KMS-11 (cell line): ENCODE measurements at regions not wholly inside any gene's neighbourhood (a gene's known extent, or its start where the extent isn't known, plus 50 kb on each side); places are given as distances from the start of the nearest gene placed in this dataset.

Source experiments
- H2AFZ ChIP-seq: fragments of 200-600 bp; sonication (generic); 2 replicates; pipeline ENCODE4 v1.6.1; 2016; ENCODE audit warnings: antibody characterized with exemption, mixed run types, low read depth
- H3K27ac ChIP-seq: fragments of 200-600 bp; sonication (generic); 2 replicates; pipeline ENCODE4 v1.6.1; 2016; ENCODE audit warnings: mild to moderate bottlenecking, mixed run types
- H3K27me3 ChIP-seq: fragments of 200-600 bp; sonication (generic); 2 replicates; pipeline ENCODE4 v1.6.1; 2017; ENCODE audit warnings: mild to moderate bottlenecking, low read depth, mixed run types, moderate library complexity; ENCODE audit not compliant: insufficient read depth
- H3K36me3 ChIP-seq: fragments of 200-600 bp; sonication (generic); 2 replicates; pipeline ENCODE4 v1.6.1; 2017; ENCODE audit warnings: mild to moderate bottlenecking, mixed run types; ENCODE audit not compliant: insufficient read depth
- H3K4me1 ChIP-seq: fragments of 200-600 bp; sonication (generic); 2 replicates; pipeline ENCODE4 v1.6.1; 2016; ENCODE audit warnings: mild to moderate bottlenecking, low read depth, mixed run types; ENCODE audit not compliant: poor library complexity, severe bottlenecking
- H3K4me2 ChIP-seq: fragments of 200-600 bp; sonication (generic); 2 replicates; pipeline ENCODE4 v1.7.0; 2016; ENCODE audit warnings: mild to moderate bottlenecking, mixed run types
- H3K4me3 ChIP-seq: fragments of 200-600 bp; sonication (generic); IDR thresholded peaks from 2 replicates; pipeline ENCODE4 v1.6.1; 2017; ENCODE audit warnings: low read depth, low read length, mixed read lengths; ENCODE audit not compliant: insufficient read depth
- H3K79me2 ChIP-seq: fragments of 200-600 bp; sonication (generic); 2 replicates; pipeline ENCODE4 v1.6.1; 2016; ENCODE audit warnings: low read depth, mixed run types; ENCODE audit not compliant: insufficient read depth
- H3K9ac ChIP-seq: fragments of 200-600 bp; sonication (generic); 2 replicates; pipeline ENCODE4 v1.6.1; 2016; ENCODE audit warnings: mild to moderate bottlenecking, mixed run types
- H4K20me1 ChIP-seq: fragments of 200-600 bp; sonication (generic); 2 replicates; pipeline ENCODE4 v1.6.1; 2016; ENCODE audit warnings: mild to moderate bottlenecking, mixed run types; ENCODE audit not compliant: insufficient read depth
- TF ChIP-seq, protein P1 (sequence below): fragments of 200-600 bp; sonication (generic); conservative IDR thresholded peaks from 2 replicates; pipeline ENCODE4 v1.6.1; 2017; ENCODE audit warnings: low read depth, mild to moderate bottlenecking, antibody characterized with exemption, low read length, moderate library complexity, mixed read lengths

DNA sequence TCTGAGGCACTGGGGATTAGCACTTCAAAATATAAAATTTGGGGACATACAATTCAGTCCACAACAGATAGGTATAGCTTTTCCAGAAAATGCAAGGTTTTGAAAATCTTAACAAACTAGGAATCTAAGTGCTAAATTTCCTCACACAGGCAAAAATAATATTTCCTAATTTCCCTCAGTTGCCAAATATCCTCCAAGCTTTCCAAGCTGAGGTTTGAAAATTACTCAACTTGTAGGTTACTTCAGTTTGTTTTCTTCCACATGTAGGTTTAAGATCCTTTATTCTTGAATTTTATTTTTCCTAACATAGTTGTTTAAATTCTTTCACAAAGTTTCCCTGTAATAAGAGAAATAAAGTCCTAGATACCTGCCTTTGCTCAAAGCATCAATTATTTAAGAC is 192.9 kb upstream of the NRXN1 start:
- Histone ChIP-seq H3K27ac (no peak overlapping the region), H3K4me2 (no peak overlapping the region), H4K20me1 (no peaks in the 10 kb centered on the region), H3K36me3 (no peaks in the 10 kb centered on the region), H3K27me3 (no peaks in the 10 kb centered on the region), H3K79me2 (no peaks in the 10 kb centered on the region), H3K9ac (no peak overlapping the region), H2AFZ (no peak overlapping the region), H3K4me3 (no peak overlapping the region), H3K4me1 (no peaks in the 10 kb centered on the region)
- TF ChIP-seq, protein P1, sequence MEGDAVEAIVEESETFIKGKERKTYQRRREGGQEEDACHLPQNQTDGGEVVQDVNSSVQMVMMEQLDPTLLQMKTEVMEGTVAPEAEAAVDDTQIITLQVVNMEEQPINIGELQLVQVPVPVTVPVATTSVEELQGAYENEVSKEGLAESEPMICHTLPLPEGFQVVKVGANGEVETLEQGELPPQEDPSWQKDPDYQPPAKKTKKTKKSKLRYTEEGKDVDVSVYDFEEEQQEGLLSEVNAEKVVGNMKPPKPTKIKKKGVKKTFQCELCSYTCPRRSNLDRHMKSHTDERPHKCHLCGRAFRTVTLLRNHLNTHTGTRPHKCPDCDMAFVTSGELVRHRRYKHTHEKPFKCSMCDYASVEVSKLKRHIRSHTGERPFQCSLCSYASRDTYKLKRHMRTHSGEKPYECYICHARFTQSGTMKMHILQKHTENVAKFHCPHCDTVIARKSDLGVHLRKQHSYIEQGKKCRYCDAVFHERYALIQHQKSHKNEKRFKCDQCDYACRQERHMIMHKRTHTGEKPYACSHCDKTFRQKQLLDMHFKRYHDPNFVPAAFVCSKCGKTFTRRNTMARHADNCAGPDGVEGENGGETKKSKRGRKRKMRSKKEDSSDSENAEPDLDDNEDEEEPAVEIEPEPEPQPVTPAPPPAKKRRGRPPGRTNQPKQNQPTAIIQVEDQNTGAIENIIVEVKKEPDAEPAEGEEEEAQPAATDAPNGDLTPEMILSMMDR, result no peak

DNA sequence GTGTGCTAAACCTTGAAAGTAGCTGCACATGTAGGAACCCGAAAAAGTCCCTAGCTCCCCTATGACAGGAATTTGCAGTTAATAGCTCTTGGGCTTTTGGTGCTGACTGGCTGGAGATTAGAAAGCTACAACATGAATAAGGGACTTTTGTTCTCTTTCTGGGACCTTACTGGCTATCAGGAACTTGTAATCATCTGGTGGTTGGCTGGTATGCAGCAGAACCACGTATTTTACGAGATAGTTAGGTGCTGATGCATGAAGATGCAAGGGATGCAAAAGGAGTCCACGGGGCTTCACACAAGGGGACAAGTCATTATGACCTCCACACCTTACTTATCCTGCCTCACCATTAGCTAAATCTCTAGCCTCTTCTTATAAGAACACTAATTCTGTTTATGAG is 190.2 kb upstream of the NRXN1 start:
- Histone ChIP-seq H3K9ac (no peak overlapping the region), H3K27ac (no peak overlapping the region), H3K4me3 (no peak overlapping the region), H3K4me2 (no peak overlapping the region), H2AFZ (no peak overlapping the region), H3K27me3 (no peaks in the 10 kb centered on the region), H3K4me1 (no peaks in the 10 kb centered on the region), H3K36me3 (no peaks in the 10 kb centered on the region), H4K20me1 (no peaks in the 10 kb centered on the region), H3K79me2 (no peaks in the 10 kb centered on the region)
- TF ChIP-seq, protein P1, result no peak

GRCh38 chr2:51220606-51221005 is 188.7 kb upstream of the NRXN1 start:
- no peaks in the 10 kb centered on the region for H3K36me3 ChIP-seq
- H3K27me3 ChIP-seq, result no peaks in the 10 kb centered on the region
- no peak overlapping the region for H3K9ac ChIP-seq
- no peaks in the 10 kb centered on the region for H4K20me1 ChIP-seq
- TF ChIP-seq, protein P1, result no peak
- H3K4me2 ChIP-seq, result no peak overlapping the region
- H2AFZ ChIP-seq, result no peak overlapping the region
- no peaks in the 10 kb centered on the region for H3K79me2 ChIP-seq
- H3K27ac ChIP-seq, result no peak overlapping the region
- H3K4me1 ChIP-seq, result no peaks in the 10 kb centered on the region
- no peak overlapping the region for H3K4me3 ChIP-seq

DNA sequence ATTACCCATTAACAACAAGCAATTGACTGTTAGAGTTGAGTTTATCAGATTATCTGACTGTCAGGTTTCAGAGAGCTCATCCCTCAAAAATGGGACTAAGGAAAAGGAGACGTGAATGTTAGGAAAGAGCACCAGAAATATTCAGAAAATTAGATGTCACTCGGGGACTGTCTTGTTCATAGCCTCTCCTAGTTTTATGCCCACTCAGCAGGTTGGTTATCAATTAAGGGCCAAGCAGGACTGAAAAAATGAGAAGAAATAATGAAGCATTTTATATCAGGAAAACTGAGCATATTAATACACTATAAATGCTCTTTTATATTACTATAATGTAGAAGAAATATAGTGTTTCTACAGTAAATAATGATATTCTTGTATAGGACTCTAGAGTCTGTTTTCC is 188.1 kb upstream of the NRXN1 start:
- no peak overlapping the region for H3K4me2 ChIP-seq
- H3K27me3 ChIP-seq, result no peaks in the 10 kb centered on the region
- H3K27ac ChIP-seq, result no peak overlapping the region
- no peaks in the 10 kb centered on the region for H3K36me3 ChIP-seq
- H2AFZ ChIP-seq, result no peak overlapping the region
- H3K79me2 ChIP-seq, result no peaks in the 10 kb centered on the region
- no peak overlapping the region for H3K9ac ChIP-seq
- H4K20me1 ChIP-seq, result no peaks in the 10 kb centered on the region
- TF ChIP-seq, protein P1, result no peak
- no peaks in the 10 kb centered on the region for H3K4me1 ChIP-seq
- no peak overlapping the region for H3K4me3 ChIP-seq

DNA sequence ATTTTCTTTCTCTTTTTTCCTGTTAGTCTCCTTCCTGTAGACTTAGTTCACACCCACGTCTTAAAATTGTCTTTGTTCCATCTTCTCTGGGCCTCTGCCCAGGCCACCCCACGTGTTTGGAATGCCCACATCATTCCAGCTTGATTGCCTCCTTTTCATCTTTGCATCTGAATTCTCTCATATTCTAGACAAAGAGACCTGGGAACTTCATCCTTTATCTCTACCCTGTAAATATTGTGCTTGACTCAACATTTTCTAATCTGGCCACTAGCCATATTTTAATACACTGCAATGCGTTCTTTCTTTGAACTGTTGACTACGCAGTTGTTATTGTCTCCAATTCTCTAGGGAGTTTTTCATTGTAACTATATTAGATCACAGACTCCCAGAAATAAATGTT is 187.5 kb upstream of the NRXN1 start:
- H3K27me3 ChIP-seq, result no peaks in the 10 kb centered on the region
- no peak overlapping the region for H3K9ac ChIP-seq
- no peak overlapping the region for H3K4me3 ChIP-seq
- H3K36me3 ChIP-seq, result no peaks in the 10 kb centered on the region
- no peaks in the 10 kb centered on the region for H4K20me1 ChIP-seq
- TF ChIP-seq, protein P1, result no peak
- no peak overlapping the region for H3K27ac ChIP-seq
- no peak overlapping the region for H2AFZ ChIP-seq
- no peaks in the 10 kb centered on the region for H3K4me1 ChIP-seq
- H3K79me2 ChIP-seq, result no peaks in the 10 kb centered on the region
- no peak overlapping the region for H3K4me2 ChIP-seq
